HG03066 (cell line): ENCODE measurements at regions not wholly inside any gene's neighbourhood (a gene's known extent, or its start where the extent isn't known, plus 50 kb on each side); places are given as distances from the start of the nearest gene placed in this dataset.
"Not testable (repeated sequence)": the region's sequence is repeated elsewhere in the genome, so short reads cannot be mapped to it uniquely, and the experiment has no call there.

ENCODE experiments used
- ATAC-seq: cut with Tn5 transposase; IDR thresholded peaks from one replicate; pipeline ENCODE4 v1.9.1; 2021; ENCODE audit warnings: low read depth; ENCODE audit not compliant: unreplicated experiment

DNA sequence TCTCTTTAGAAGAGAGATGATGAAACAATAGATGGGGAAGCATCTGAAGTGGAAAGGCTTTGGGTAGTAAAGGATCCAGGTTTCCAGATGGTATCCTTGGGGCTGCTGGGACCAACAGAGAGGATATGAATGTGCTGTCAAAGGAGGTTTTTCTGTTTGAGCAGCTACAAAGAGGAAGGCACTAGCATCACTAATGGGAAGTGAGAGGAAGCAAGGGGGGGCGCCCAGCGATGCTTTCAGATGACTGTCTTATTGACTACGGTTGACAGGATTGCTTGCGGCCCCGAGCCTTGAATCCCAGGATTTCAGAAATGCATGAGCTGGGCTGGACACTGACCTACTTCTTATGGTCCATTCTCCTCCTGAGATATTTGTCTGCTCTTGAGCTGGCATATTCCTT lies 103.8 kb upstream of the GALNT15 start:
- no peak for ATAC-seq

DNA sequence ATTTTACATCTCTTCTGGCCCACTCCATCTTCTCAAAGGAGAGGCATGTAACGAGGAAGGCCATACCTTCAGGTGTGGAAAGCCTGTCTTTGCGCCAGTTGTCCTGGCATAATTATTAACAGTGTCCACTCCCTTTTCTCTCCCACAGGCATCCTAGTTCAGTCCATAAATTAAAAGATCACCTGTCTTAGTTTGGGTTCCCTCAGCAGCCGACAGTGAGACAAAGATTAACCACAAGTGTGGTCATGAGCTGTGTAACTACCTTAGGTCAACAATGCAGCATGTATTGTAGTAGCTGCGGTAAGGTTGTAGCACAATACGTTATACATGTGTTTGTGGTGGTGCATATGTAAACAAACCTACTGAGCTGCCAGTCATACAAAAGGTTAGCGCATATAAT lies 103.3 kb upstream of the GALNT15 start:
- ATAC-seq: no peak

DNA sequence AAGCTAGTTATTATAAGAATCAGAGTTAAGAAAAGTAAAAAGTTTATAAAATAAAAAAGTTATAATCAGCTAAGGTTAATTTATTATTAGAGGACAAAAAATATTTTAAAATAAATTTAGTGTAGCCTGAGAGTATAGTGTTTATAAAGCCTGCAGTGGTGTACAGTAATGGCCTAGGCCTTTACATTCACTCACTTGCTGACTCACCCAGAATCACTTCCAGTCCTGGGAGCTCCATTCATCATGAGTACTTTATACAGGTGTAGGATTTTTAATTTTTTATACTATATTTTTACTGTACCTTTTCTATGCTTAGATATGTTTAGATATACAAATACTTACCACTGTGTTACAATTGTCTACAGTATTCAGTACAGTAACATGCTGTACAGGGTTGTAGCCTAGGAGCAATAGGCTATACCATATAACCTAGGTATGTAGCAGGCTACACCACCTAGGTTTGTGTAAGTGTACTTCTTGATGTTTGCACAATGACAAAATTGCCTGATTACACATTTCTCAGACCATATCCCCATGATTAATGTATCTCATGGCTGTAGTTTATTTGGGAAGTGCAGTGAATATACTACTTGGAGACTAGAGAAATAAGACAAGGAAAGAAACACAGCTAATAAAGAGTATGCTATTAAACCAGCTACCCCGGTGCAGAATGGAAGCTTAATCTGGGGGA lies 101.9 kb upstream of the GALNT15 start:
- no peak for ATAC-seq

DNA sequence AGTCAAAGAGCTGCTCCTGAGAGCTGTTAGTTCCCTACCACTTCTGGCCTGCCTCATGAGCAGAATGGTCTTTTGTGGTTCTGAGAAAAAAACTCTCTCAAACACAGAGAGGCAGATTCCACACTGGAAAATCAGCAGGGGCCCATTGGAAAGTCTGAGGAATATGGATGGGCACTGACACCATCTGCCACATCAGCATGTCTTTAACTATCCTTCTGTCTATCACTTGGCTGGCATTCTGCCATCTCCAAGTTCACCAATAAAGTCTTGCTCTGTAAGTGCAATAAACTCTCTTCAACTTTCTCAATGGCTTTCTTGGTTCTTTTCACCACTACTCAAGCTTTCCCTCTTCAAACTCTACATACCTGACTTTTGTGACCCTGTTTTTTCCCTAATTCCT lies 101.3 kb upstream of the GALNT15 start:
- no peak for ATAC-seq

DNA sequence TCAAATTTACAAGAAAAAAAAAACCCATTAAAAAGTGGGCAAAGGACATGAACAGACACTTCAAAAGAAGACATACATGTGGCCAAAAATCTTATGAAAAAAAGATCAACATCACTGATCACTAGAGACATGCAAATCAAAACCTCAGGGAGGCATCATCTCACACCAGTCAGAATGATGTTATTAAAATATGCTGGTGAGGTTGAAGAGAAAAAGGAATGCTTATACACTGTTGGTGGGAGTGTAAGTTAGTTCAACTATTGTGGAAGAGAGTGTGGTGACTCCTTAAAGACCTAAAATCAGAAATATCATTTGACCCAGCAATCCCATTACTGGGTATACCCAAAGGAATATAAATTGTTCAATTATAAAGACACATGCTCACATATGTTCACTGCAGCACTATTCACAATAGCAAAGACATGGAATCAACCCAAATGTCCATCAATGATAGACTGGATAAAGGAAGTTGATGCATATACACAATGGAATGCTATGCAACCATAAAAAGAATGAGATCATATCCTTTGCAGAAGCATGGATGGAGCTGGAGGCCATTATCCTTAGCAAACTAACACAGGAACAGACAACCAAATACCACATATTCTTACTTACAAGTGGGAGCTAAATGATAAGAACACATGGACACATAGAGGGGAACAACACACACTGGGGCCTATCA lies 100.3 kb upstream of the GALNT15 start:
- ATAC-seq: not testable (repeated sequence)

DNA sequence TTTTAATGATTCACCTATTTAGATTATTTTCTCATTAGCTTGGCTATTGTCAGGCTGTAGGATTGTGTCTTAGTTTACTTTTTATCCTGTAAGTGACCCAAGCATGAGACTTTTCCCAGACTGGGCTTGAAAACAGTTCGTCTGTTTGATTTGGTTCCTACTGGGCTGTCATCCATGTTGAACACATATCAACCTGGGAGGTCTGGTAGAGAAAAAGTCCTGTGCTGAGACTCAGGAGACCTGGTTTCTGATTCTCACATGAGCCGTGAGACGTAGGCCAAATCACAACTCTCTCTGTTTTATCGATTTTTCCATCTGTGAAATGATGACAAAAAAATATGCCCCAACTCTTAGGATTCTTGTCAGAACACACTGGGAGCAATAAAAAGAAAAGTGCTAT lies 98.8 kb upstream of the GALNT15 start:
- no peak for ATAC-seq

DNA sequence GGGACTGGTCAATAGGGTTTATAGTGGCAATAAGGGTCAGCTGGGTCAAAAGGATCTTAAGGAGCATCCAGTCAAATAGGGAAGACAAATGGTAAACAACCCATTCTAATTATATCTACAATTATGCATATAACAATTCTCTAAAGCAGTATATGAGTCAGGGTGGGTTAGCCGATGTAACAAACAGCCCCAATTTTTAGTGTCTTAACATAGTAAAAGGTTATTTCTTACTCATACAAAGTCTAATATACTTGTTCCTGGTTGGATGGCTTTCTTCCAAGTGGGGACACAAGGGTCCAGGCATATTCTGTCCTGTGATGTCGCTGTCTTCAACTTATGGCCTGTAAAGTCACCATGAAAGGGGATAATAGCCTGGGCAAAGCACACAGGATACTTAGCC lies 97.9 kb upstream of the GALNT15 start:
- ATAC-seq: no peak

DNA sequence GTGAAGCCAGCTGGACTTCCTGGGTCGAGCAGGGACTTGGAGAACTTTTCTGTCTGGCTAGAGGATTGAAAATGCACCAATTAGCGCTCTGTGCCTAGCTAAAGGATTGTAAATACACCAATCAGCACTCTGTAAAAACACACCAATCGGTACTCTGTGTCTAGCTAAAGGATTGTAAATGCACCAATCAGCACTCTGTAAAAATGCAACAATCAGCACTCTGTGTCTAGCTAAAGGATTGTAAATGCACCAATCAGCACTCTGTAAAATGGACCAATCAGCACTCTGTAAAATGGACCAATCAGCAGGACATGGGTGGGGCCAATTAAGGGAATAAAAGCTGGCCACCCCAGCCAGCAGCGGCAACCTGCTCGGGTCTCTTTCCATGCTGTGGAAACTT lies 97.3 kb upstream of the GALNT15 start:
- not testable (repeated sequence) for ATAC-seq

DNA sequence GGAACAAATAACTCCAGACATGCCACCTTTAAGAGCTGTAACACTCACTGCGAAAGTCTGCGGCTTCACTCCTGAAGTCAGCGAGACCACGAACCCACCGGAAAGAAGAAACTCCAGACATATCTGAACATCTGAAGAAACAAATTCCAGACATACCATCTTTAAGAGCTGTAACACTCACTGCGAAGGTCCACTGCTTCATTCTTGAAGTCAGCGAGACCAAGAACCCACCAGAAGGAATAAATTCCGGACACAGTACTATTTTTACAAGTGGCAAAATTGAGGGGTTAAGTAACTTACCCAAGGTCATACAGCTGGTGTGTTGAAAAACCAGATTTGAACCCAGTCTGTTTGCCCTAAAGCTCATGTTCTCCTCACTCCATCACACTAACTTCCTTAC lies 96.8 kb upstream of the GALNT15 start:
- ATAC-seq: not testable (repeated sequence)

DNA sequence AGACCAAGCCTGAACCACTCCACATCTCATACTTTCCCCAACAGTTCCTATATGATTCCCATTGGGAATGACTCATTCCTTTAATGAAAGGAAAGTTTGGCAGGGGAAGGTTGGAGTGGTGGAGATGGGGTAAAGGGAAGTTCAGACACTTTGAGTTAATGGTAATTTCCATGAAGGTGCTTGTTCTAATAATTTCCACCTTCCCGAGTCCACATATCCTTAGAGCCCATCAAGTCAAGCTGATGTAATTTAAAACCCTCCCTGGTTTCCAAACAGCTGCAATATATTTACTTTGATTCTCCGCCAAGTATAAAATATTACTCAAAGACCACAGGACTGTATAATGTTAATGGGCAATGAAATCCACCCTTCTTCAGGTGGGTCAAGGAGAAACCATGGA lies 95.0 kb upstream of the GALNT15 start:
- no peak for ATAC-seq

DNA sequence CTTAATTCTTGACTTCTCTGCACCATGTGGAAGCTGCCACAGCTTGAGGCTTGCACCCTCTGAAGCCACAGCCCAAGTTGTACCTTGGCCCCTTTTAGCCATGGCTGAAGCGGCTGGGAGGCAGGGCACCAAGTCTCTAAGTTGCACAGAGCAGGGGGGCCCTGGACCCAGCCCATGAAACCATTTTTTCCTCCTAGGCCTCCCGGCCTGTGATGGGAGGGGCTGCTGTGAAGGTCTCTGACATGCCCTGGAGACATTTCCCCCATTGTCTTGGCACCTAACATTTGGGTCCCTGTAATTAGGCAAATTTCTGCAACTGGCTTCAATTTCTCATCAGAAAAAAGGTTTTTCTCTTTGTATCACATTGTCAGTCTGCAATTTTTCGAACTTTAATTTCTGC lies 92.8 kb upstream of the GALNT15 start:
- no peak for ATAC-seq

DNA sequence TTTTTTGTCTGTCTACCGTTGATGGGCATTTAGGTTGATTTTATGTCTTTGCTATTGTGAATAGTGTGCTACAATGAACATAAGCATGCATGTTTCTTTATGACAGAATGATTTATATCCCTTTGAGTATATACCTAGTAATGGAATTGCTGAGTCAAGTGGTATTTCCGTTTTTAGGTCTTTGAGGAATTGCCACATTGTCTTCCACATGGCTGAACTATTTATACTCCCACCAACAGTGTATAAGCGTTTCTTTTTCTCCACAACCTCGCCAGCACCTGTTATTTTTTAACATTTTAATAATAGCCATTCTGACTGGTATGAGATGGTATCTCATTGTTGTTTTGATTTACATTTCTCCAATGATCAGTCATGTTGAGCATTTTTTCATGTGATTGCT lies 89.6 kb upstream of the GALNT15 start:
- ATAC-seq: no peak

DNA sequence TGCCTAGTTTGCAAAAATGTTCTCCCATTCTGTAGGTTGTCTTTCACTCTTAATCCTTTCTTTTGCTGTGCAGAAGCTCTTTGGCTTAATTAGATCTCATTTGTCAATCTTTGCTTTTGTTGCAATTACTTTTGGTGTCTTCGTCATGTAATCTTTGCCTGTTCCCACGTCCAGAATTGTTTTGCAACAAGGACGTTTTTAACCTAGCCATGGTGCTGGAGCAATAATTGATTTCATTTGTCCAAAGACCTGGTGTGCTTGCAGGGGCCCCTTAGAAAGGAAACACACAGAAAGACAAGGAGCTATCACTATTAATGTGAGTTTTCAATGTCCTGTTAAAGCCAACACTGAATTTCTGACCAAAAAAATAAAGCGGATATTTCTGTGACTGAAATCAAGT lies 89.1 kb upstream of the GALNT15 start:
- ATAC-seq: no peak

DNA sequence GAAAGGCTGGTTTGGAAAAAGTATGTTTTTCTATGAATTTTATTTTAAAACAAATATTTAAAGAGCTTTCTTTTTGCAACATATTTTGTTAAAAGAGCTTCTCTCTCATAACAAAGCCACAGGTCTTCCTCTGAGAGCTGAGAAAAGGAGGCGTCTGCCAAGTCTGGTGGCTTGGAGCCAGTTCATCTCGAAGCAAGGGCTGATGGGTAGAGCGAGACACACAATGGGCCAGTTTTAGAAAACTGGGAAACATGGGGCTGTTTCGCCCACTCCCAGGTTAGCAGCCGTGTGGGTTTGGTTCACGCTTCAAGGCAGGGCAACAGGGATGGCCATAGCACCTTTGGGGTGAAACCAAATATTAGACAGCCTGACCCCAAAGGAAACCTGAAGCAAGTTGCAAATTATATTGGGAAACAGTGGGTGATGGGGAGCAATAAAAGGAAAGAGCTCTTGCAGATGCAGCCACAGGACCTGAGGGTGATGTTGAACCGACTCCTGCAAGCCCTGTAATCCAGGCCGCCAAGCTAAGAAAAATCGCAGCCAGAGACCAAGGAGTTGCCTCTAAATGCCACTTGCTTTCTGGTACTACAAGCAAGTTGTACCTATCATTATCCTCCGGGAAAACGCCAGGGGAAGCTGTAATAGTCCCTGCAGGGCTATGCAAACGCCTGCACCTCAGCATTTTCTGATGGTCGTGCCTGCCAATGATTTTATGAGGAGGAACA lies 88.4 kb upstream of the GALNT15 start:
- ATAC-seq: no peak

DNA sequence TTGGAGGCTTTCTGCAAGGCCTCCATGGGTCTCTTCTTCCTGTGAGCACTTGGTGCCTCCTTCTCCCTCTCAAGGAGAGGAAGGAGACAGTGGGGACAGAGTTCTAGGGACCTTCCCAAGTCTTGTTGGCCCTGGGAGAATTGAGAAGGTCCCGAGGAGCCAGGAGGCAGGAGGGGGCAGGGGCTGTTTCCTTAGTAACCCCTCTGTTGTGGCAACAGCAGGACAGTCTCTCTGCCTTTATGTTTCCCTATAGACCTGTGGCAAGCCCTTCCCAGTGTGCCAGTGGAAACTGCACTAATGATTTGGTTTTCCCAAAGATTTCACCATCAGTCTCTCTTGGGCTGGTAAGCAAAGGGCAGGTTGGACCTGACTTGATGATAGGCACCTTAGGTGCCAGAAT lies 87.8 kb upstream of the GALNT15 start:
- ATAC-seq: no peak

DNA sequence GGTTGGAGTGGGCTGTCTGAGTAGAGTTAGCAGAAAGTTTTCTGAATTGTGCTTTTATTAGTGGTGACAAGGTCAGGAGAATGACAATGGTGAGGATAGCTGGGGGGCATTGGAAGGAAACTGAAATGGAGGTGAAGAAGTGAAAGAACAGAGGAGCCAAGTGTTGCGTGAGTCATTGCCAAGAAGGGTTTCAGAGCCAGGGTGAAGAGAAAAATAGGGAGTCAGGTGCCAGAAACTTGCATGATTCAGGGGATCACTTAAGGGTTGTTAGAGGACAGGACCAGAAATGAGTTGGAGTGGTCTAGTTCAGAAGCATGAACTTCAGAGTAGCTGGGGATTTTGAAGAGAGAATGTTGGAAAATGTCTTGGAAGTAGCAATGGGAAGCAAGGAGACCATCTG lies 86.0 kb upstream of the GALNT15 start:
- no peak for ATAC-seq

DNA sequence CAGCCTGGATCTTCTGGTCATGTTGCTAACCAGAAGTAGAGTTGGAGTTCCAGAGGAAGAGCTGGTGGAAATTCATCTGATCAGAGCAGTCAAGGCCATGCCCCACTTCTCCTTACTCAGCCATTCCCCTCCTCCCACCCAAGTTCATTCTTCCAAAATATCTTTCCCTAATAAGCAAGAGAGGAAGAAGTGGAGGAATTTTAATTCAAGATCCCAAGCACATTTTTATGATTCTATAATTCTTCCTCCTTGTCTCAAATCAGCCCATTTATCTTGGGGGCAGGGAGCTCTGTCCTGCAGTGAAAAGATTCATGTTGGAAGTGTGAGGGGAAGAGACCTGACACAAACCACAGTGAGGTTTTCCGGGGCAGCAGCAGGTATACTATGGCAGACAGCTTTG lies 85.0 kb upstream of the GALNT15 start:
- ATAC-seq: no peak

DNA sequence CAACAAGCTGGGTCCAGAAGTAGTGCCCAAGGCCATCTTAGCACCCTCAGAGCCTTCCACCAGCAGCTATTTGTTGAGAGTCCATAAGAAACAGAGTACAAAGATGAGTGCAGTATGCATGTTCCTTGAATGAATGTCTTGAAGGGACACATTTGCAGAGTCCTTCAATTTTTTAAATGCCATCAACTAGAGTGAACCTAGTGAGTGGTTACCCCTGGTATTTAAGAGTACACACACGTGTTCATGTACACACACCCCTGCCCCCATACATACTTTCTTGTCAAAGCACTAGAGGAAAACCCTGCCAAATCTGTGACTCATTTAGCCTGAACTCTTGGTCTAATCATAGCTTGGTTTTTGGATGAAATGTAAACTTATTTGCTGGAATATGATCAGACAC lies 84.5 kb upstream of the GALNT15 start:
- no peak for ATAC-seq

DNA sequence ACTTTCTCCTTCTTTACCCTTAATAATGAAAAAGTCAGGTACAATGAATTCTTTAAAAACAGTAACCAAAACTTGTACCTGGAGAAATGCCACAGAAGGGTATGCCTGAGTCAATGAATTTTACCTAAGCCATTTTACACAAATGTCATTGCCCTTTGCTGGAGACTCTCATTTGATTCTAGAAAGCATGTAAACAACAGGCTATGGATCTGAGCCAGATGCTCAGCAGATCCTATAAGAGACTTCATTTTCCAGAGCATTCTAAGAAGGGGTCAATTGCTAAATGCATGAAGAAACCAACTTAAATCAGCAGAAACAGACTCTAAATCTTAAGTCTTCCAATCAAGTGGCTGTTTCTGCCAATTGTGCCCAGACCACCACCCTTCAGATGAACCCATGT lies 83.8 kb upstream of the GALNT15 start:
- no peak for ATAC-seq

DNA sequence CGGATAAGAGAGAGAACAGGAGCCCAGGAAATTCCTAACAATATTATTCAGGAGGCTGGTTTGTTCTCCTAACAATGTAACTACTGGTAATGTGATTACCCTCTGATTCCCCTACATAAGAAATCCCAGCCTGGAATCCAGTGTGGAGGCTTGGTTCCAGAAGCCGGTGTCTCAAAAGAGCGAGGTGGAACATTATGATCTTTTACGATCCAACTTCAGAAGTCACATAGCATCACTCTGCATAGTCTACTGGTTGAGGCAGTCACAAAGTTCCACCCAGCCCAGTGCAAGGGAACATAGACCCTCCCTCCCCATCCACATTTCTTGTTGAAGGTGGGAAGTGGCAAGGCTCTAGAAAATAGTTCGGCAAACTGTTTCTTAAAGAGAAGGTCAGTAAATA lies 81.6 kb upstream of the GALNT15 start:
- no peak for ATAC-seq

DNA sequence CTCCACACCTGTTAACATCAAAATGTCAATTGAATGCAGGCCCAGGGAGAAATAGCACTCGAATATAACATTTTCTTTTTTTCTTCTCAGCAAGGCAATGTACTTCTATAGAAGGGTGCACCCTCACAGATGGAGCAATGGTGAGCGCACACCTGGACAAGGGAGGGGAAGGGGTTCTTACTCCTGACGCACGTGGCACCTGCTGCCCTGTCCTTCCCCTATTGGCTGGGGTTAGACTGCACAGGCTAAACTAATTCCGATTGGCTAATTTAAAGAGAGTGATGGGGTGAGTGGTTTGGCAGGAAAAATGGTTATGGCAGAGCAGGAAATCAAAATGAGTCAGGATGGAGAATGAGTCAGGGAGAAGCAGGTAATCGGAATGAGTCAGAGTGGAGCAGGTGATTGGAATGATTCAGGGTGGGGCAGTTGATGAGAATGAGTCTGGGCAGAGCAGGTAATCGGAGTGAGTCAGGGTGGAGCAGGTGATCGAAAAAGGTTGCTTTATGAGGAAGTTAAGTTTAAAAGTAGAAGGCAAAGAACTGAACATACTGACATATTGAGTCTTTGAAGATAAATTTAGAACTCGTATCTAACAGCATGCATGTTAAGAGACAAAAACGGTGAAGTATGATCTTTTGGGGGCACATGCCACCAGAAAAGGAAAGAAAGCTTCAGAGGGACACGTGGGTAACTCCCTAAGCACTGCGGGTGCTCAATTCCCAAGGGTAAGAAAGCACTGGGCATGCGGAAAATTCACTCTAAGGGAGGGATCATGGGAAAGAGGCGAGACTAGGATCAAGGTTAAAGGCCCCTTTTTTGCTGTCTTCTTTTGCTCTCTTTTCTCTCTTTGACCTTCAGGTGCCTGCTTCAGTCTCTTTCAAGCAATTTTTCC lies 72.9 kb upstream of the GALNT15 start:
- no peak for ATAC-seq
